DND-41 (cell line): ENCODE measurements at regions not wholly inside any gene's neighbourhood (a gene's known extent, or its start where the extent isn't known, plus 50 kb on each side); places are given as distances from the start of the nearest gene placed in this dataset.

Experiments used
- CTCF ChIP-seq: IDR thresholded peaks from 2 replicates; pipeline ENCODE4 v1.5.1; 2012; ENCODE audit warnings: borderline replicate concordance, low read length, moderate library complexity, mild to moderate bottlenecking; ENCODE audit not compliant: poor library complexity, severe bottlenecking; ENCODE audit errors: extremely low read depth
- EZH2 ChIP-seq: IDR thresholded peaks from 3 replicates; pipeline ENCODE4 v1.6.1; 2012; ENCODE audit warnings: borderline replicate concordance, low read depth, mild to moderate bottlenecking, moderate library complexity, low read length, inconsistent platforms; ENCODE audit not compliant: severe bottlenecking

GRCh38 chr5:92500752-92501151 lies 1080.3 kb downstream of the NR2F1-AS1 start:
- TF ChIP-seq CTCF: no peak
- no peak for TF ChIP-seq EZH2
